GM23338 (cell line): ENCODE measurements at regions not wholly inside any gene's neighbourhood (a gene's known extent, or its start where the extent isn't known, plus 50 kb on each side); places are given as distances from the start of the nearest gene placed in this dataset.

ENCODE experiments used
- ATAC-seq: fragments of 200-7000 bp; cut with Tn5 transposase; 3 replicates; pipeline ENCODE4 v1.9.1; 2020
- DNase-seq: peaks from one replicate; pipeline ENCODE4 v3.0.0-alpha.2; 2015; ENCODE audit warnings: low spot score
- H2AFZ ChIP-seq: fragments of 200-600 bp; sonication (generic); 2 replicates; pipeline ENCODE4 v1.8.0; 2016; ENCODE audit warnings: antibody characterized with exemption, mild to moderate bottlenecking, moderate library complexity
- H3F3A ChIP-seq: fragments of 200-600 bp; sonication (generic); replicated peaks from 2 replicates; pipeline ENCODE4 v1.8.0; 2017; ENCODE audit warnings: antibody characterized with exemption, mixed run types, low read depth
- H3K27ac ChIP-seq: fragments of 200-600 bp; sonication (generic); 2 replicates; pipeline ENCODE4 v1.6.1; 2016; ENCODE audit warnings: low read depth
- H3K27me3 ChIP-seq: fragments of 200-600 bp; sonication (generic); 2 replicates; pipeline ENCODE4 v1.8.0; 2016; ENCODE audit warnings: mild to moderate bottlenecking, mixed run types, moderate library complexity; ENCODE audit not compliant: insufficient read depth
- H3K36me3 ChIP-seq: fragments of 200-600 bp; sonication (generic); 2 replicates; pipeline ENCODE4 v1.8.0; 2016; ENCODE audit warnings: mild to moderate bottlenecking; ENCODE audit not compliant: insufficient read depth
- H3K4me1 ChIP-seq: fragments of 200-600 bp; sonication (generic); 2 replicates; pipeline ENCODE4 v1.8.0; 2016; ENCODE audit warnings: mild to moderate bottlenecking, moderate library complexity; ENCODE audit not compliant: insufficient read depth
- H3K4me2 ChIP-seq: fragments of 200-600 bp; sonication (generic); 2 replicates; pipeline ENCODE4 v1.7.1; 2017; ENCODE audit warnings: mixed run types
- H3K4me3 ChIP-seq: fragments of 200-600 bp; sonication (generic); 2 replicates; pipeline ENCODE4 v1.6.1; 2016; ENCODE audit warnings: mixed run types
- H3K79me2 ChIP-seq: fragments of 200-600 bp; sonication (generic); replicated peaks from 2 replicates; pipeline ENCODE4 v1.8.0; 2017; ENCODE audit warnings: mild to moderate bottlenecking; ENCODE audit not compliant: insufficient read depth
- H3K9me2 ChIP-seq: fragments of 200-600 bp; sonication (generic); 2 replicates; pipeline ENCODE4 v1.8.0; 2017; ENCODE audit not compliant: insufficient read depth
- H4K20me1 ChIP-seq: fragments of 200-600 bp; sonication (generic); replicated peaks from 2 replicates; pipeline ENCODE4 v1.8.0; 2017; ENCODE audit warnings: mild to moderate bottlenecking; ENCODE audit not compliant: insufficient read depth
- H3K27ac Mint-ChIP-seq: 2 replicates; pipeline ENCODE4 v1.8.0; 2020; ENCODE audit warnings: inconsistent platforms, mild to moderate bottlenecking, moderate library complexity, mixed read lengths
- H3K27me3 Mint-ChIP-seq: 3 replicates; pipeline ENCODE4 v1.8.0; 2022; ENCODE audit warnings: low read depth, mild to moderate bottlenecking, moderate library complexity, mixed read lengths, inconsistent platforms; ENCODE audit not compliant: insufficient read depth, poor library complexity
- H3K36me3 Mint-ChIP-seq: 3 replicates; pipeline ENCODE4 v1.8.0; 2021; ENCODE audit warnings: low read depth, mild to moderate bottlenecking, inconsistent platforms, moderate library complexity, mixed read lengths
- H3K4me1 Mint-ChIP-seq: 3 replicates; pipeline ENCODE4 v1.8.0; 2020; ENCODE audit warnings: mild to moderate bottlenecking, inconsistent platforms, mixed read lengths
- H3K4me3 Mint-ChIP-seq: 3 replicates; pipeline ENCODE4 v1.8.0; 2021; ENCODE audit warnings: moderate library complexity, mild to moderate bottlenecking, inconsistent platforms, mixed read lengths
- H3K9me3 Mint-ChIP-seq: 3 replicates; pipeline ENCODE4 v1.8.0; 2020; ENCODE audit warnings: moderate library complexity, mild to moderate bottlenecking, inconsistent platforms, mixed read lengths
- CREB1 ChIP-seq: fragments of 250-450 bp; sonication (Bioruptor Pico); IDR thresholded peaks from 2 replicates; pipeline ENCODE4 v1.5.0; 2020; ENCODE audit warnings: low read depth, mild to moderate bottlenecking, moderate library complexity
- CTCF ChIP-seq, 2 experiments: fragments of 200-600 bp in 1 of 2; sonication (generic) in 1 of 2; conservative IDR thresholded peaks; 2 replicates each; pipeline versions ENCODE4 v1.5.1 to v1.6.1; 2016 to 2017; ENCODE audit warnings: antibody characterized with exemption in 2 of 2, low read depth in 2 of 2, mild to moderate bottlenecking in 2 of 2, moderate library complexity in 1 of 2
- ETS1 ChIP-seq: IDR thresholded peaks from 2 replicates; pipeline ENCODE4 v1.6.1; 2016; ENCODE audit warnings: antibody characterized with exemption
- EZH2 ChIP-seq: fragments of 200-600 bp; sonication (generic); IDR thresholded peaks from one replicate; pipeline ENCODE4 v1.8.0; 2017; ENCODE audit warnings: antibody characterized with exemption, mild to moderate bottlenecking, low read depth; ENCODE audit not compliant: unreplicated experiment
- EZH2phosphoT487 ChIP-seq: fragments of 200-600 bp; sonication (generic); IDR thresholded peaks from one replicate; pipeline ENCODE4 v1.8.1; 2018; ENCODE audit warnings: antibody characterized with exemption; ENCODE audit not compliant: unreplicated experiment
- JUNB ChIP-seq: IDR thresholded peaks from one replicate; pipeline ENCODE4 v1.6.1; 2016; ENCODE audit warnings: antibody characterized with exemption; ENCODE audit not compliant: unreplicated experiment
- NANOG ChIP-seq: IDR thresholded peaks from 2 replicates; pipeline ENCODE4 v1.6.1; 2016; ENCODE audit warnings: antibody characterized with exemption, borderline replicate concordance
- POLR2AphosphoS5 ChIP-seq: IDR thresholded peaks from 2 replicates; pipeline ENCODE4 v1.6.1; 2016; ENCODE audit warnings: antibody characterized with exemption, low read depth
- STAT1 ChIP-seq: IDR thresholded peaks from one replicate; pipeline ENCODE4 v1.6.1; 2016; ENCODE audit warnings: antibody characterized with exemption; ENCODE audit not compliant: unreplicated experiment
- ZNF114 ChIP-seq: fragments of 250-450 bp; sonication (Bioruptor Pico); IDR thresholded peaks from 2 replicates; pipeline ENCODE4 v1.5.0; 2020; ENCODE audit warnings: mild to moderate bottlenecking, moderate library complexity
- ZNF331 ChIP-seq: fragments of 250-450 bp; sonication (Bioruptor Pico); IDR thresholded peaks from 2 replicates; pipeline ENCODE4 v1.5.0; 2020; ENCODE audit warnings: low read depth, mild to moderate bottlenecking, moderate library complexity
- ZNF462 ChIP-seq: fragments of 250-450 bp; sonication (Bioruptor Pico); IDR thresholded peaks from 2 replicates; pipeline ENCODE4 v1.5.0; 2020; ENCODE audit warnings: mild to moderate bottlenecking, moderate library complexity
- TF ChIP-seq, protein P1 (sequence below): IDR thresholded peaks from one replicate; pipeline ENCODE4 v1.6.1; 2018; ENCODE audit warnings: antibody characterized with exemption; ENCODE audit not compliant: unreplicated experiment

DNA sequence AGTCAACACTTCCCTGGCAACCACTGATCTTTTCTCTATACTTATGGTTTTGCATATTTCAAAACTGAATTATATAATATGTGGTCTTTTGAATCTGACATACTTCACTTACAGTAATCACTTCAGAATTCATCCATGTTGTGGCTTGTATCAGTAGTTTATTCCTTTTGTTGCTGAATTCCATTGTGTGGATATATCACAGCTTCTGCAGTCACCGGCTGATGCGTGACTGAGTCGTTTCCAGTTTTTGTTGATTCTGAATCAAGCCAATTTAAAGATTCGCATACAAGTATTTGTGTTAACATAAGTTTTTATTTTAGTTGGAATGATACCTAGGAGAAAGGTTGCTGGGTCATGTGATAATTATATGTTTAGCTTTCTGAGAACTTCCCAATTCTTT lies 672.5 kb upstream of the ANKRD30A start:
- no peaks in the 10 kb centered on the region for H4K20me1 ChIP-seq
- H3K4me1 Mint-ChIP-seq, result peaks cover 26% of the 10 kb centered on the region
- H3K27me3 ChIP-seq, result no peaks in the 10 kb centered on the region
- TF ChIP-seq NANOG (no peak), JUNB (no peak), STAT1 (no peak), POLR2AphosphoS5 (no peak), ZNF114 (CRISPR knock-in tag) (no peak), CREB1 (CRISPR knock-in tag) (no peak), ZNF462 (CRISPR knock-in tag) (no peak), EZH2 (no peak), ZNF331 (CRISPR knock-in tag) (no peak), ETS1 (no peak), EZH2phosphoT487 (no peak), CTCF (conservative IDR thresholded peaks at IDR 0.05; ENCODE audit: low read depth in 2 of 2) (no peak)
- TF ChIP-seq, protein P1, sequence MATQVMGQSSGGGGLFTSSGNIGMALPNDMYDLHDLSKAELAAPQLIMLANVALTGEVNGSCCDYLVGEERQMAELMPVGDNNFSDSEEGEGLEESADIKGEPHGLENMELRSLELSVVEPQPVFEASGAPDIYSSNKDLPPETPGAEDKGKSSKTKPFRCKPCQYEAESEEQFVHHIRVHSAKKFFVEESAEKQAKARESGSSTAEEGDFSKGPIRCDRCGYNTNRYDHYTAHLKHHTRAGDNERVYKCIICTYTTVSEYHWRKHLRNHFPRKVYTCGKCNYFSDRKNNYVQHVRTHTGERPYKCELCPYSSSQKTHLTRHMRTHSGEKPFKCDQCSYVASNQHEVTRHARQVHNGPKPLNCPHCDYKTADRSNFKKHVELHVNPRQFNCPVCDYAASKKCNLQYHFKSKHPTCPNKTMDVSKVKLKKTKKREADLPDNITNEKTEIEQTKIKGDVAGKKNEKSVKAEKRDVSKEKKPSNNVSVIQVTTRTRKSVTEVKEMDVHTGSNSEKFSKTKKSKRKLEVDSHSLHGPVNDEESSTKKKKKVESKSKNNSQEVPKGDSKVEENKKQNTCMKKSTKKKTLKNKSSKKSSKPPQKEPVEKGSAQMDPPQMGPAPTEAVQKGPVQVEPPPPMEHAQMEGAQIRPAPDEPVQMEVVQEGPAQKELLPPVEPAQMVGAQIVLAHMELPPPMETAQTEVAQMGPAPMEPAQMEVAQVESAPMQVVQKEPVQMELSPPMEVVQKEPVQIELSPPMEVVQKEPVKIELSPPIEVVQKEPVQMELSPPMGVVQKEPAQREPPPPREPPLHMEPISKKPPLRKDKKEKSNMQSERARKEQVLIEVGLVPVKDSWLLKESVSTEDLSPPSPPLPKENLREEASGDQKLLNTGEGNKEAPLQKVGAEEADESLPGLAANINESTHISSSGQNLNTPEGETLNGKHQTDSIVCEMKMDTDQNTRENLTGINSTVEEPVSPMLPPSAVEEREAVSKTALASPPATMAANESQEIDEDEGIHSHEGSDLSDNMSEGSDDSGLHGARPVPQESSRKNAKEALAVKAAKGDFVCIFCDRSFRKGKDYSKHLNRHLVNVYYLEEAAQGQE, result no peak
- no peak overlapping the region for H2AFZ ChIP-seq
- H3K4me3 ChIP-seq, result no peak overlapping the region
- H3K4me3 Mint-ChIP-seq, result no peak overlapping the region
- H3K9me3 Mint-ChIP-seq, result peaks cover 28% of the 10 kb centered on the region
- peaks cover 23% of the 10 kb centered on the region for H3K4me1 ChIP-seq
- peaks cover 5% of the 10 kb centered on the region; the same call in 1 of the 2 replicates for H3K36me3 ChIP-seq
- no peak overlapping the region for H3K4me2 ChIP-seq
- peaks cover 29% of the 10 kb centered on the region; the same call in 2 of the 3 replicates for H3K36me3 Mint-ChIP-seq
- no peak overlapping the region for H3K27ac ChIP-seq
- no peak overlapping the region for H3K27ac Mint-ChIP-seq
- no peak for ATAC-seq
- DNase-seq, result no peak
- H3K9me2 ChIP-seq, result no peaks in the 10 kb centered on the region
- H3F3A ChIP-seq, result no peaks in the 10 kb centered on the region
- H3K79me2 ChIP-seq, result no peaks in the 10 kb centered on the region
- H3K27me3 Mint-ChIP-seq, result no peaks in the 10 kb centered on the region
